ENCODE measurements at regions not wholly inside any gene's neighbourhood (a gene's known extent, or its start where the extent isn't known, plus 50 kb on each side); places are given as distances from the start of the nearest gene placed in this dataset.
"Not testable (repeated sequence)": the region's sequence is repeated elsewhere in the genome, so short reads cannot be mapped to it uniquely, and the experiment has no call there.

- no peaks in the 10 kb centered on the region for H3K36me3 ChIP-seq (ENCODE audit: control insufficient read depth, insufficient read depth, low read length)
- H3K9me3 ChIP-seq (ENCODE audit: control insufficient read depth, low read length) = no peaks in the 10 kb centered on the region
- H3K4me3 ChIP-seq (ENCODE audit: low read length) = no peak overlapping the region
- no peaks in the 10 kb centered on the region for H3K4me1 ChIP-seq (ENCODE audit: control insufficient read depth, insufficient read depth, low read length)
- H3K9ac ChIP-seq (ENCODE audit: low read length) = no peak overlapping the region
- H3K27me3 ChIP-seq (ENCODE audit: control insufficient read depth, insufficient read depth, low read length) = no peaks in the 10 kb centered on the region
Observed at GRCh38 chr3:147521646-147522045, 112.5 kb downstream of the ZIC1 start.

GRCh38 chr3:147522780-147523179 lies 113.6 kb downstream of the ZIC1 start:
- not testable (repeated sequence) for H3K36me3 ChIP-seq (ENCODE audit: control insufficient read depth, insufficient read depth, low read length); H3K4me1 ChIP-seq (ENCODE audit: control insufficient read depth, insufficient read depth, low read length); H3K9me3 ChIP-seq (ENCODE audit: control insufficient read depth, low read length); H3K27me3 ChIP-seq (ENCODE audit: control insufficient read depth, insufficient read depth, low read length); H3K4me3 ChIP-seq (ENCODE audit: low read length); H3K9ac ChIP-seq (ENCODE audit: low read length)

- Histone ChIP-seq H3K9ac (ENCODE audit: low read length) (no peak overlapping the region), H3K4me3 (ENCODE audit: low read length) (no peak overlapping the region), H3K27me3 (ENCODE audit: control insufficient read depth, insufficient read depth, low read length) (no peaks in the 10 kb centered on the region), H3K36me3 (ENCODE audit: control insufficient read depth, insufficient read depth, low read length) (no peaks in the 10 kb centered on the region), H3K9me3 (ENCODE audit: control insufficient read depth, low read length) (no peaks in the 10 kb centered on the region), H3K4me1 (ENCODE audit: control insufficient read depth, insufficient read depth, low read length) (no peaks in the 10 kb centered on the region)
Observed at GRCh38 chr3:147529551-147529950, 120.4 kb downstream of the ZIC1 start.

GRCh38 chr3:147538034-147538433 lies 128.9 kb downstream of the ZIC1 start:
- H3K4me1 ChIP-seq (ENCODE audit: control insufficient read depth, insufficient read depth, low read length) = no peaks in the 10 kb centered on the region
- H3K9me3 ChIP-seq (ENCODE audit: control insufficient read depth, low read length) = no peaks in the 10 kb centered on the region
- no peak overlapping the region for H3K9ac ChIP-seq (ENCODE audit: low read length)
- H3K36me3 ChIP-seq (ENCODE audit: control insufficient read depth, insufficient read depth, low read length) = no peaks in the 10 kb centered on the region
- no peaks in the 10 kb centered on the region for H3K27me3 ChIP-seq (ENCODE audit: control insufficient read depth, insufficient read depth, low read length)
- H3K4me3 ChIP-seq (ENCODE audit: low read length) = no peak overlapping the region

- Histone ChIP-seq H3K36me3 (ENCODE audit: control insufficient read depth, insufficient read depth, low read length) (no peaks in the 10 kb centered on the region), H3K4me3 (ENCODE audit: low read length) (no peak overlapping the region), H3K27me3 (ENCODE audit: control insufficient read depth, insufficient read depth, low read length) (no peaks in the 10 kb centered on the region), H3K9me3 (ENCODE audit: control insufficient read depth, low read length) (no peaks in the 10 kb centered on the region), H3K9ac (ENCODE audit: low read length) (no peak overlapping the region), H3K4me1 (ENCODE audit: control insufficient read depth, insufficient read depth, low read length) (no peaks in the 10 kb centered on the region)
Observed at GRCh38 chr3:147540921-147541320, 131.8 kb downstream of the ZIC1 start.

GRCh38 chr3:147544290-147544689 lies 135.1 kb downstream of the ZIC1 start:
- Histone ChIP-seq H3K4me3 (ENCODE audit: low read length) (no peak overlapping the region), H3K27me3 (ENCODE audit: control insufficient read depth, insufficient read depth, low read length) (no peaks in the 10 kb centered on the region), H3K9ac (ENCODE audit: low read length) (no peak overlapping the region)

GRCh38 chr3:147551491-147551890 lies 142.3 kb downstream of the ZIC1 start:
- no peaks in the 10 kb centered on the region for H3K9me3 ChIP-seq (ENCODE audit: control insufficient read depth, low read length)
- H3K4me1 ChIP-seq (ENCODE audit: control insufficient read depth, insufficient read depth, low read length) = no peaks in the 10 kb centered on the region
- H3K36me3 ChIP-seq (ENCODE audit: control insufficient read depth, insufficient read depth, low read length) = no peaks in the 10 kb centered on the region
- no peaks in the 10 kb centered on the region for H3K27me3 ChIP-seq (ENCODE audit: control insufficient read depth, insufficient read depth, low read length)
- no peak overlapping the region for H3K4me3 ChIP-seq (ENCODE audit: low read length)
- no peak overlapping the region for H3K9ac ChIP-seq (ENCODE audit: low read length)

More at GRCh38 chr3:147544290-147544689, 135.1 kb downstream of the ZIC1 start:
- Histone ChIP-seq H3K9me3 (ENCODE audit: control insufficient read depth, low read length) (no peaks in the 10 kb centered on the region), H3K4me1 (ENCODE audit: control insufficient read depth, insufficient read depth, low read length) (no peaks in the 10 kb centered on the region), H3K36me3 (ENCODE audit: control insufficient read depth, insufficient read depth, low read length) (no peaks in the 10 kb centered on the region)

- H3K27me3 ChIP-seq (ENCODE audit: control insufficient read depth, insufficient read depth, low read length) = no peaks in the 10 kb centered on the region
- no peak overlapping the region for H3K9ac ChIP-seq (ENCODE audit: low read length)
Observed at GRCh38 chr3:147554332-147554731, 145.2 kb downstream of the ZIC1 start.

GRCh38 chr3:147572970-147573340 lies 163.8 kb downstream of the ZIC1 start:
- Histone ChIP-seq H3K9me3 (ENCODE audit: control insufficient read depth, low read length) (no peaks in the 10 kb centered on the region), H3K9ac (ENCODE audit: low read length) (no peak overlapping the region), H3K4me3 (ENCODE audit: low read length) (no peak overlapping the region), H3K36me3 (ENCODE audit: control insufficient read depth, insufficient read depth, low read length) (no peaks in the 10 kb centered on the region), H3K4me1 (ENCODE audit: control insufficient read depth, insufficient read depth, low read length) (no peaks in the 10 kb centered on the region), H3K27me3 (ENCODE audit: control insufficient read depth, insufficient read depth, low read length) (no peaks in the 10 kb centered on the region)

More at GRCh38 chr3:147554332-147554731, 145.2 kb downstream of the ZIC1 start:
- H3K9me3 ChIP-seq (ENCODE audit: control insufficient read depth, low read length) = no peaks in the 10 kb centered on the region
- no peak overlapping the region for H3K4me3 ChIP-seq (ENCODE audit: low read length)
- no peaks in the 10 kb centered on the region for H3K4me1 ChIP-seq (ENCODE audit: control insufficient read depth, insufficient read depth, low read length)
- H3K36me3 ChIP-seq (ENCODE audit: control insufficient read depth, insufficient read depth, low read length) = no peaks in the 10 kb centered on the region

- Histone ChIP-seq H3K9me3 (ENCODE audit: control insufficient read depth, low read length) (no peaks in the 10 kb centered on the region), H3K4me1 (ENCODE audit: control insufficient read depth, insufficient read depth, low read length) (no peaks in the 10 kb centered on the region), H3K9ac (ENCODE audit: low read length) (no peak overlapping the region), H3K27me3 (ENCODE audit: control insufficient read depth, insufficient read depth, low read length) (no peaks in the 10 kb centered on the region), H3K4me3 (ENCODE audit: low read length) (no peak overlapping the region), H3K36me3 (ENCODE audit: control insufficient read depth, insufficient read depth, low read length) (no peaks in the 10 kb centered on the region)
Observed at GRCh38 chr3:147574621-147575020, 165.5 kb downstream of the ZIC1 start.

GRCh38 chr3:147575391-147575790 lies 166.2 kb downstream of the ZIC1 start:
- no peaks in the 10 kb centered on the region for H3K27me3 ChIP-seq (ENCODE audit: control insufficient read depth, insufficient read depth, low read length)
- H3K9me3 ChIP-seq (ENCODE audit: control insufficient read depth, low read length) = no peaks in the 10 kb centered on the region
- H3K36me3 ChIP-seq (ENCODE audit: control insufficient read depth, insufficient read depth, low read length) = no peaks in the 10 kb centered on the region
- H3K4me1 ChIP-seq (ENCODE audit: control insufficient read depth, insufficient read depth, low read length) = no peaks in the 10 kb centered on the region
- no peak overlapping the region for H3K4me3 ChIP-seq (ENCODE audit: low read length)
- H3K9ac ChIP-seq (ENCODE audit: low read length) = no peak overlapping the region

- Histone ChIP-seq H3K27me3 (ENCODE audit: control insufficient read depth, insufficient read depth, low read length) (no peaks in the 10 kb centered on the region), H3K4me1 (ENCODE audit: control insufficient read depth, insufficient read depth, low read length) (no peaks in the 10 kb centered on the region), H3K4me3 (ENCODE audit: low read length) (no peak overlapping the region), H3K36me3 (ENCODE audit: control insufficient read depth, insufficient read depth, low read length) (no peaks in the 10 kb centered on the region), H3K9ac (ENCODE audit: low read length) (no peak overlapping the region), H3K9me3 (ENCODE audit: control insufficient read depth, low read length) (no peaks in the 10 kb centered on the region)
Observed at GRCh38 chr3:147582642-147583041, 173.5 kb downstream of the ZIC1 start.

- H3K9me3 ChIP-seq (ENCODE audit: control insufficient read depth, low read length) = no peaks in the 10 kb centered on the region
- H3K4me3 ChIP-seq (ENCODE audit: low read length) = no peak overlapping the region
- H3K9ac ChIP-seq (ENCODE audit: low read length) = no peak overlapping the region
- H3K27me3 ChIP-seq (ENCODE audit: control insufficient read depth, insufficient read depth, low read length) = no peaks in the 10 kb centered on the region
- no peaks in the 10 kb centered on the region for H3K36me3 ChIP-seq (ENCODE audit: control insufficient read depth, insufficient read depth, low read length)
- no peaks in the 10 kb centered on the region for H3K4me1 ChIP-seq (ENCODE audit: control insufficient read depth, insufficient read depth, low read length)
Observed at GRCh38 chr3:147589016-147589415, 179.9 kb downstream of the ZIC1 start.

All from mucosa of stomach (tissue), 1 donor.